BLaER1 (cell line): ENCODE measurements at regions not wholly inside any gene's neighbourhood (a gene's known extent, or its start where the extent isn't known, plus 50 kb on each side); places are given as distances from the start of the nearest gene placed in this dataset.

Source experiments
- H3K27ac ChIP-seq: shearing (Covaris generic); formaldehyde crosslinking; 2 replicates; pipeline ENCODE4 v1.8.1; 2022
- H3K27me3 ChIP-seq: shearing (Covaris generic); formaldehyde crosslinking; 2 replicates; pipeline ENCODE4 v1.8.1; 2022
- H3K36me3 ChIP-seq: shearing (Covaris generic); formaldehyde crosslinking; 2 replicates; pipeline ENCODE4 v1.8.1; 2022
- H3K4me1 ChIP-seq: shearing (Covaris generic); formaldehyde crosslinking; 2 replicates; pipeline ENCODE4 v1.8.1; 2022
- H3K4me2 ChIP-seq: shearing (Covaris generic); formaldehyde crosslinking; 2 replicates; pipeline ENCODE4 v1.8.1; 2022
- H3K4me3 ChIP-seq: shearing (Covaris generic); formaldehyde crosslinking; 2 replicates; pipeline ENCODE4 v1.8.1; 2022
- H3K9ac ChIP-seq: shearing (Covaris generic); formaldehyde crosslinking; 2 replicates; pipeline ENCODE4 v1.8.1; 2022
- H3K9me3 ChIP-seq: shearing (Covaris generic); formaldehyde crosslinking; 2 replicates; pipeline ENCODE4 v1.8.1; 2022
- H4K20me1 ChIP-seq: shearing (Covaris generic); formaldehyde crosslinking; 2 replicates; pipeline ENCODE4 v1.8.1; 2022
- Cebpa-rat ChIP-seq: shearing (Covaris generic); IDR thresholded peaks from 2 replicates; pipeline ENCODE4 v1.8.1; 2022

DNA sequence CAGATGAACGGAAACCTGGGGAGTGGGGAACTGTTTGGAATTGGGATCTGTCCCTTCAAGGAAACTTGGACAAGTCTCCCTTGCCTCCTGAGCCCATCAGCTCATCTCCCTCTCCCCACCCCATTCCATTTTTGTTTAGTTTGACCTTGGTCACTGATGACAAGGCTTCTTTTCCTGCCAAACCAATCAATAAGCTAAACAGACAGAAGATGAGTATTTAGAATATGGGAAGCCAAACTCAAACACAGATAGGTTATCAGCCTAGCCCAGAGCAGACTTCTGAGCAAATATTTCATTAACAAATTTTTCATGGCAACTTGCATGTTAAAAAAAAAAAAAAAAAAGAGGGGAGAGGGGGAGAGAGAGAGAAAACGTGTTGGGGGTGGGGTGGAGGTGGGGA, 337.2 kb upstream of the PROX1 start:
- no peaks in the 10 kb centered on the region for H4K20me1 ChIP-seq
- no peaks in the 10 kb centered on the region for H3K36me3 ChIP-seq
- no peak overlapping the region for H3K9ac ChIP-seq
- H3K9me3 ChIP-seq, result no peaks in the 10 kb centered on the region
- TF ChIP-seq Cebpa-rat, result no peak
- H3K4me3 ChIP-seq, result no peak overlapping the region
- H3K27me3 ChIP-seq, result no peaks in the 10 kb centered on the region
- H3K27ac ChIP-seq, result no peak overlapping the region
- no peak overlapping the region for H3K4me2 ChIP-seq
- no peaks in the 10 kb centered on the region for H3K4me1 ChIP-seq

DNA sequence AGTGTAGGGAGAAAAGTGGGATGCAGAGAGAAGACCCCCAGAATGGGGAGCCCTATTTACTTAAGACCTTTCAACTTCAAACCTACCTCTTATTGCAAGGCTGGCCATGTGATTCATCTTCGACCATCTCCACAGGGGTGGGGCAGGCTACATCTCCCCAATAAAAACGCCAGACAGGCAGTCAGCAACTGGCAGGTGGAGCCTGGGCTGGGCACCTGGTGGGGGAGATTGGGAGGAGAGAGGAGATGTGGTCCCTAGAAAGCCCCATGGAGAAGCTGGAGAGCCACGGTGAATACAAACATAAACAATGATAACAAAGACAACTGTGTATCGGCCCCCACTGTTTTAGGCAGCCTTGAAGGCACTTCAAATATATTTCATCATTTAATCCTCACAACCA, 336.7 kb upstream of the PROX1 start:
- no peak overlapping the region for H3K9ac ChIP-seq
- H4K20me1 ChIP-seq, result no peaks in the 10 kb centered on the region
- no peaks in the 10 kb centered on the region for H3K4me1 ChIP-seq
- H3K4me2 ChIP-seq, result no peak overlapping the region
- H3K27me3 ChIP-seq, result no peaks in the 10 kb centered on the region
- no peak for TF ChIP-seq Cebpa-rat
- H3K4me3 ChIP-seq, result no peak overlapping the region
- H3K36me3 ChIP-seq, result no peaks in the 10 kb centered on the region
- no peak overlapping the region for H3K27ac ChIP-seq
- H3K9me3 ChIP-seq, result no peaks in the 10 kb centered on the region

DNA sequence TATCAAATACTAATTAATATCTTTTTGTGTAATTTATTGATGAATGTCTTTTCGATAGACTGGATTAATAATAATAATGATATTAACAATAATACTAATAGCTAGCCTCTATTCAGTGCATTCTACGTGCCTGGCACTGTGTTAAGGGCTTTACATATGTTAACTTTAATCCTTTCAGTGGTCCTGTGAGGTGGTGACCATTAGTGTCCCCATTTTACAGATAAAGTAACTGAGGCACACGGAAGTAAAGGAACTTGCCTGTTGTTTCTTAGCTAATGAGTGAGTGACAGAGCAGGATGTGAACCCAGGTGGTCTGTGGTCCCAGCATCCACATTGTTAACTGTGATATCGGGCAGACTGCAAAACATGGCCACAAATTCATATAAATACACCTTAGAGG, 335.7 kb upstream of the PROX1 start:
- H3K27me3 ChIP-seq, result no peaks in the 10 kb centered on the region
- H3K9me3 ChIP-seq, result no peaks in the 10 kb centered on the region
- H3K27ac ChIP-seq, result no peak overlapping the region
- no peak overlapping the region for H3K4me2 ChIP-seq
- H4K20me1 ChIP-seq, result no peaks in the 10 kb centered on the region
- no peak overlapping the region for H3K4me3 ChIP-seq
- H3K9ac ChIP-seq, result no peak overlapping the region
- no peaks in the 10 kb centered on the region for H3K36me3 ChIP-seq
- no peak for TF ChIP-seq Cebpa-rat
- no peaks in the 10 kb centered on the region for H3K4me1 ChIP-seq

DNA sequence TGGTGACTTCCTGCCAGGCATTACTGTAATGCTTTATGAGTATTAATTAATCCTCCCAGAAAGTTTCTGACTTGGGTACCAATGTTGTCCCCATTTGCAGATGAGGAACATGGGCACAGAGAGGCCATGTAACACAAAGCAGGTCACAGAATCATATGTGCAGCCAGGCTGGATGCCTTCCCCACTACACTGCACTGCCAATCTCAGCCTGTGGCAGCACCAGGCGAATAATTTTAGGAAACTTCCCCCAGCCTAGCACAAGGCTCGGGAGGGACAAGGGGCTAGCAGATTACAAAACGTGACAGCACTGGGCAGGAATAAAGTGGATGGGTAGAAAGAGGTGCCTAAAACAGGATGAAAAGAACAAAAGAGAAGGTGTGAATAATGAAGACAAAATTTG, 331.7 kb upstream of the PROX1 start:
- Histone ChIP-seq H3K9ac (no peak overlapping the region), H3K9me3 (no peaks in the 10 kb centered on the region), H3K36me3 (no peaks in the 10 kb centered on the region), H3K4me2 (no peak overlapping the region), H4K20me1 (no peaks in the 10 kb centered on the region), H3K27me3 (no peaks in the 10 kb centered on the region), H3K4me1 (no peaks in the 10 kb centered on the region), H3K4me3 (no peak overlapping the region), H3K27ac (no peak overlapping the region)
- no peak for TF ChIP-seq Cebpa-rat

DNA sequence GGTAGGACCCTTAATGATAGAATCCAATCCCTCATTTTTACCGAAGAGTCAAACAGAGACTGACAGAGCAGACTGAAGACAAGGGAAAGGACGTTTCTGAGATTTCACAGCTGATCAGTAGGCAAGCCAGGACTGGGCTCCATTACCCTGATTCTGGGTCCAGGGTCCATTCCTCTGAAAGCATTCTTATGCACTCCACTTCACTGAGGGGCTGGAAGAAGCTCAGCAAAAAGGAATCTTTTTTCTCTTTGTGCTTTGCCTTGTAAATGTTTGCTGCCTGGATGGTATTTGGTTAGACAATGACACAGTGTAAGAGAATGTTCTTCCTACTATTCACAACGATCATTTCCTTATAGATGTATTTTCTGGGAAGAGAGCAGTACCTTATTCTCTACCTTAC, 331.3 kb upstream of the PROX1 start:
- H4K20me1 ChIP-seq, result no peaks in the 10 kb centered on the region
- no peak overlapping the region for H3K4me3 ChIP-seq
- no peaks in the 10 kb centered on the region for H3K27me3 ChIP-seq
- H3K4me1 ChIP-seq, result no peaks in the 10 kb centered on the region
- H3K4me2 ChIP-seq, result no peak overlapping the region
- no peak for TF ChIP-seq Cebpa-rat
- H3K27ac ChIP-seq, result no peak overlapping the region
- no peaks in the 10 kb centered on the region for H3K36me3 ChIP-seq
- no peaks in the 10 kb centered on the region for H3K9me3 ChIP-seq
- no peak overlapping the region for H3K9ac ChIP-seq

DNA sequence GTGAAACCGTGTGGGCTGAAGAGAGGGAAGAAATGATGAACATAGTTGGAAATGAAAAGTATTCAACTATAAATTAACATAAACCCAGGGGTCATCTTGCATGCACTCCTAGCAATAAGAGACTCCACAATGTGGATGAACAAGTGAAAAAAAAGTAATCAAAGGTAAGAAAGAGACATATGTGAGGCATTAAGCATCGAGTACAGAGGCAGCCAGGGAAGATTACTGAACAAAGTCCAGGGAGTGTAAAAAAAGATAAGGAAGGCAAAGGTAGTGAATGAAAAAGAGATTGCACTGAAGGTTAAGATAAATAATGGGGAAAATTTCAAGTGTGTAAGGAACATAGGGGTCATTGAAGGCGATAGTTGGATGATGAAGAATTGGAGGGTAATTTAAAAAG, 330.8 kb upstream of the PROX1 start:
- no peak overlapping the region for H3K9ac ChIP-seq
- H3K4me2 ChIP-seq, result no peak overlapping the region
- TF ChIP-seq Cebpa-rat, result no peak
- no peak overlapping the region for H3K27ac ChIP-seq
- no peaks in the 10 kb centered on the region for H3K27me3 ChIP-seq
- no peaks in the 10 kb centered on the region for H3K36me3 ChIP-seq
- H3K4me3 ChIP-seq, result no peak overlapping the region
- H3K4me1 ChIP-seq, result no peaks in the 10 kb centered on the region
- no peaks in the 10 kb centered on the region for H4K20me1 ChIP-seq
- H3K9me3 ChIP-seq, result no peaks in the 10 kb centered on the region

DNA sequence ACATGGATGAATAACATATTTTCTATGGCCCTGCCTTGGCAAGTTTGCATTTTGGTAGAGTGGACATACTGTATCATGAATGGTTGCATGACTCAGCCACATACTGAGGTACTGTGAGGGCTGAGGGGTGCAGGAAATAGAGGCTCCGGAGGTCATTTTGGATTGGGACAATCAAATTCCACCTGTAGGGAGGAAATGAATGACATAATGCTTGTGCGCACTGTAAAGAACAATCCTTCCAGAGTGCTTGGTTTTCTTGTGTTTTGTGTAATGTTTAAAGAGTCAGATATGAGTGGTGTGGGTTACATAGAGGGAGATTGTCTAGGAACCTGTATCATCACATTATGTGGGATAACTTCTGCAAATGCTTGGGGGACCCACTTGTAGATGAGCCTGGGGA, 329.9 kb upstream of the PROX1 start:
- TF ChIP-seq Cebpa-rat, result no peak
- Histone ChIP-seq H3K27me3 (no peaks in the 10 kb centered on the region), H3K4me1 (no peaks in the 10 kb centered on the region), H3K4me2 (no peak overlapping the region), H3K36me3 (no peaks in the 10 kb centered on the region), H3K27ac (no peak overlapping the region), H3K9me3 (no peaks in the 10 kb centered on the region), H3K9ac (no peak overlapping the region), H4K20me1 (no peaks in the 10 kb centered on the region), H3K4me3 (no peak overlapping the region)

DNA sequence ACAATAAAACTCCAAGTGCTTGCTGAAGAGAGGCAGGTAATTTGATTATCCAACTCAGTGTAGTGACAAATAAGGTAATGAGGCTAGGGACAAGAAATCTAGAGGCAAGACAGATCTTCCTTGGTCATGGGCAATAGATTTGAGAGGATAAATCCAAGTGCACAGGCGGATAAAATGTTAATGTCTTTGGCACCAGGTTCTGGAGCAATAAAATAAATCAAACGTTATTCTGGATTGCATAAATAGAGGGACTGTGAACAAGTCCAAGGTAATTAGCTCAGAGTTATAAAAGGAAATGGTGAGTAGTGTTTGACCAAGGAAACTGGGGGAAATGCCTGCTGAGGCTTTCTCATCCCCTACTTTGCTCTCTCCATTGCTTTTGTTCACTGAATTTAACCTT, 329.3 kb upstream of the PROX1 start:
- H3K9ac ChIP-seq, result no peak overlapping the region
- no peaks in the 10 kb centered on the region for H3K27me3 ChIP-seq
- no peaks in the 10 kb centered on the region for H3K4me1 ChIP-seq
- H3K27ac ChIP-seq, result no peak overlapping the region
- no peak overlapping the region for H3K4me2 ChIP-seq
- no peaks in the 10 kb centered on the region for H3K36me3 ChIP-seq
- no peaks in the 10 kb centered on the region for H3K9me3 ChIP-seq
- H4K20me1 ChIP-seq, result no peaks in the 10 kb centered on the region
- no peak overlapping the region for H3K4me3 ChIP-seq
- no peak for TF ChIP-seq Cebpa-rat

DNA sequence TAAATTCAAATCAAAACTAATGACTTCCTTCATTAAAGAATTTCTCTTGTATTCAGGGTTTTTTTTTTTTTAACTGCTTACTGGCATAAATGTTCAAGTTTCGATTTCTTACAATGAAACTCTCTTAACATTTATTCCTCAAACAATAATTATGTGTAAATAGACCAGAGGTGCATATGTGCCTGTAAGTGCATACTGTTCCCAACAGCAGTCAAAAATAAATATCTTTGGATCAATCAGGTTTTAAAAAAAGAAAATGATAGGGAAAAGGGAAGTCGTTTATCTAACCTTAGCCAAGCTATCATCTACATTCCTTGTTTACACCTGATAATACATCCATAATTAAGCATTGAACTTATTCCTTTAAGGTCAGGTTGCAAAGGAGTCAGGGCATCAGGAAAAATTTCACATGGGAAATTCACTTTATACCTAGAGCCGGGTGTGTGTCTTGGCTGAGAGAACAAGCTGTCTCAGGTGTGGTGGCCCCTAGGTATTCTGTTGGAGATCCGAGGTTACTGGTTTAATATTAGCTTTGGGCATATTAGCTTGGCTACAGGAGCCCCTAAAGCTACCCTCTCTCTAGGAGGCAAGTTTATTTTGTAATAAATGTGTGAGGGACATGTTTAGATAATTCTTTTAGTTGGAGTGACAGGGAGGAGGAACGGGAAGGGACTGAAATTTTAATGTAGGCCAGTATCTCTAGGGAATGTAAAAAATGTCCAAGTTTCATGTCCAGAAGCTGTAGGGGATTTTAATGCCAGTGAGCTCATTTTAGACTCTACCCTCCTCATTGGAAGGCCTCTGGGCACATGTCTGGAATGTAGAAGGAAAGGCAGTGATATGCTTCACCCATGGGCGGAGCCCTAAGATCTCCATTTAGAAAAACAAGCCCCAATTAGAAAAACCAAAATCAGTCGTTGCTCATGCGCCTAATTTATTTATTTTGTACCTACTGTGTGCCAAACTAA, 327.9 kb upstream of the PROX1 start:
- Histone ChIP-seq H3K36me3 (no peaks in the 10 kb centered on the region), H3K4me2 (no peak overlapping the region), H3K9ac (no peak overlapping the region), H3K9me3 (no peaks in the 10 kb centered on the region), H3K4me3 (no peak overlapping the region), H3K27me3 (no peaks in the 10 kb centered on the region), H3K27ac (no peak overlapping the region), H3K4me1 (no peaks in the 10 kb centered on the region), H4K20me1 (no peaks in the 10 kb centered on the region)
- no peak for TF ChIP-seq Cebpa-rat

DNA sequence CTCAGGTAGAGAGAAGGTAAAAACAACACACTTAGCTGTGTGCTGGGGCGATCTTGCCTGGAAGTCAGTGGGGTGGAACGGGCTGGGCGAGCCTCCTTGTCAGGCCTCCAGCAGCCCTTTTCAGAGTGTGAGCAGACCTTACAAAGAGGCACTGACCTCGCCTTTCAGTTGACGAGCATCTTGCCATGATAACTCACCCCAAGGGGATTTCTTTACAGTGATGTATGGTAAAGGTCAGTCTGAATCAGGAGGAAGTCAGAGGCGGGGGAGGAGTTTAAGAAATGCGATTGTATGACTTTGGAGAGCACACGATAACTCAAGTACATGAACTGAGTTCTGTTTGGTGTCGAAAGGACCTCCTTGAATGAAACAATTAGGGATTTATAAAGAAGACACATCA, 326.5 kb upstream of the PROX1 start:
- Histone ChIP-seq H3K9ac (no peak overlapping the region), H3K4me3 (no peak overlapping the region), H3K9me3 (no peaks in the 10 kb centered on the region), H4K20me1 (no peaks in the 10 kb centered on the region), H3K36me3 (no peaks in the 10 kb centered on the region), H3K27ac (no peak overlapping the region), H3K27me3 (no peaks in the 10 kb centered on the region), H3K4me2 (no peak overlapping the region), H3K4me1 (no peaks in the 10 kb centered on the region)
- TF ChIP-seq Cebpa-rat, result no peak
